Uterus (tissue), 3 donors: ENCODE measurements at regions not wholly inside any gene's neighbourhood (a gene's known extent, or its start where the extent isn't known, plus 50 kb on each side); places are given as distances from the start of the nearest gene placed in this dataset.

ENCODE experiments used
- DNase-seq, 2 donors: peaks; one replicate each; pipeline ENCODE4 v3.0.0-alpha.2; 2019 to 2020
- H3K27ac ChIP-seq, 2 donors: fragments of 200-600 bp; sonication (generic); 1 replicate in 1 of 2; 2 replicates in 1 of 2; pipeline ENCODE4 v1.5.1; 2016 to 2018
- H3K27me3 ChIP-seq, 2 donors: fragments of 200-600 bp; sonication (generic); one replicate each; pipeline ENCODE4 v1.5.1; 2018 to 2019; ENCODE audit warnings: control low read depth in 1 of 2
- H3K36me3 ChIP-seq, 2 donors: fragments of 200-600 bp; sonication (generic); one replicate each; pipeline ENCODE4 v1.5.1; 2019; ENCODE audit warnings: control low read depth in 1 of 2
- H3K4me1 ChIP-seq, 2 donors: fragments of 200-600 bp; sonication (generic); one replicate each; pipeline ENCODE4 v1.5.1; 2018 to 2019; ENCODE audit warnings: control low read depth in 1 of 2
- H3K4me3 ChIP-seq, 2 donors: fragments of 200-600 bp; sonication (generic); 1 replicate in 1 of 2; 2 replicates in 1 of 2; pipeline ENCODE4 v1.5.1; 2018 to 2019; ENCODE audit warnings: mild to moderate bottlenecking in 1 of 2
- H3K9me3 ChIP-seq, 2 donors: fragments of 200-600 bp; sonication (generic); one replicate each; pipeline ENCODE4 v1.5.1; 2019; ENCODE audit warnings: control low read depth in 1 of 2
- CTCF ChIP-seq, 4 experiments: fragments of 200-600 bp in 2 of 4; fragments of 450-650 bp in 2 of 4; sonication (generic) in 2 of 4; IDR thresholded peaks; one replicate each; pipeline ENCODE4 v1.5.1; 2016 to 2019; ENCODE audit warnings: antibody characterized with exemption in 4 of 4, mild to moderate bottlenecking in 2 of 4, moderate library complexity in 1 of 4
- POLR2A ChIP-seq, 2 donors: fragments of 450-650 bp; IDR thresholded peaks; one replicate each; pipeline ENCODE4 v1.6.1; 2016; ENCODE audit warnings: antibody characterized with exemption in 2 of 2, mild to moderate bottlenecking in 1 of 2, moderate library complexity in 1 of 2
- intact Hi-C: fragments of 100-400 bp; cut with DNase I; formaldehyde crosslinking; loops from one replicate; pipeline ENCODE4 v1.15.1; 2023; ENCODE audit warnings: low total_unique reads
- donor health status: DM: yes; HTN: yes; CAD: no.

GRCh38 chr2:105490204-105490603, 91.4 kb upstream of the FHL2 start:
- no peaks in the 10 kb centered on the region for H3K36me3 ChIP-seq
- no peak overlapping the region for H3K4me3 ChIP-seq
- H3K27me3 ChIP-seq = no peaks in the 10 kb centered on the region
- no peaks in the 10 kb centered on the region for H3K4me1 ChIP-seq
- H3K27ac ChIP-seq = no peak overlapping the region
- TF ChIP-seq CTCF (IDR thresholded peaks at IDR 0.05) = no peak
- TF ChIP-seq POLR2A (IDR thresholded peaks at IDR 0.05) = no peak
- no peaks in the 10 kb centered on the region for H3K9me3 ChIP-seq
- intact Hi-C loops = no loop called here
- DNase-seq = no peak

- TF ChIP-seq CTCF (IDR thresholded peaks at IDR 0.05) (no peak), POLR2A (IDR thresholded peaks at IDR 0.05) (no peak)
- intact Hi-C loops = no loop called here
- Histone ChIP-seq H3K9me3 (no peaks in the 10 kb centered on the region), H3K27ac (no peak overlapping the region), H3K4me3 (no peak overlapping the region), H3K27me3 (no peaks in the 10 kb centered on the region), H3K4me1 (no peaks in the 10 kb centered on the region), H3K36me3 (no peaks in the 10 kb centered on the region)
- DNase-seq = no peak
These were observed 90.5 kb upstream of the FHL2 start for GRCh38 chr2:105489168-105489878.

GRCh38 chr2:105488285-105488684, 89.4 kb upstream of the FHL2 start:
- DNase-seq = no peak
- intact Hi-C loops = no loop called here
- Histone ChIP-seq H3K4me3 (no peak overlapping the region), H3K36me3 (no peaks in the 10 kb centered on the region), H3K4me1 (no peaks in the 10 kb centered on the region), H3K9me3 (no peaks in the 10 kb centered on the region), H3K27ac (no peak overlapping the region), H3K27me3 (no peaks in the 10 kb centered on the region)
- TF ChIP-seq POLR2A (IDR thresholded peaks at IDR 0.05) = no peak
- no peak for TF ChIP-seq CTCF (IDR thresholded peaks at IDR 0.05)

- H3K4me3 ChIP-seq = no peak overlapping the region
- TF ChIP-seq POLR2A (IDR thresholded peaks at IDR 0.05) (no peak), CTCF (IDR thresholded peaks at IDR 0.05) (no peak)
- no peaks in the 10 kb centered on the region for H3K27me3 ChIP-seq
- intact Hi-C loops = no loop called here
- no peaks in the 10 kb centered on the region for H3K36me3 ChIP-seq
- DNase-seq = no peak
- H3K9me3 ChIP-seq = no peaks in the 10 kb centered on the region
- H3K27ac ChIP-seq = no peak overlapping the region
- no peaks in the 10 kb centered on the region for H3K4me1 ChIP-seq
These were observed 88.6 kb upstream of the FHL2 start for GRCh38 chr2:105487142-105488069.

GRCh38 chr2:105486762-105487141, 87.9 kb upstream of the FHL2 start:
- H3K4me3 ChIP-seq = no peak overlapping the region
- no peak overlapping the region for H3K27ac ChIP-seq
- DNase-seq = no peak
- TF ChIP-seq POLR2A (IDR thresholded peaks at IDR 0.05) (no peak), CTCF (IDR thresholded peaks at IDR 0.05) (no peak)
- intact Hi-C loops = no loop called here
- H3K27me3 ChIP-seq = no peaks in the 10 kb centered on the region
- no peaks in the 10 kb centered on the region for H3K4me1 ChIP-seq
- no peaks in the 10 kb centered on the region for H3K9me3 ChIP-seq
- no peaks in the 10 kb centered on the region for H3K36me3 ChIP-seq
